K562 (cell line): ENCODE measurements at regions not wholly inside any gene's neighbourhood (a gene's known extent, or its start where the extent isn't known, plus 50 kb on each side); places are given as distances from the start of the nearest gene placed in this dataset.

Source experiments
- ATAC-seq: fragments of 200-7000 bp; cut with Tn5 transposase; 3 replicates; pipeline ENCODE4 v1.9.1; 2020; ENCODE audit warnings: moderate library complexity
- BruUV-seq: library from RNA; stranded (reverse); fragments of 400-500 nt; replicated peaks from 2 replicates; lab custom pipeline; 2021; lab: Mats Ljungman, UMichigan
- CTCF ChIA-PET: fragments of 300-600 bp; formaldehyde crosslinking; extraction: SDS; loops from one replicate; lab custom pipeline; 2021; ENCODE audit warnings: low intra/inter-chr PET ratio; lab: Yijun Ruan, JAX
- POLR2A ChIA-PET: fragments of 300-600, 350-650 bp; sonication (Branson Sonifier 250); formaldehyde crosslinking; extraction: SDS; loops from one replicate; lab custom pipeline; 2021; ENCODE audit warnings: antibody characterized with exemption, inconsistent platforms; lab: Yijun Ruan, JAX
- DNase-seq, 4 experiments: peaks; one replicate each; pipeline versions ENCODE4 v3.0.0 to v3.0.0-alpha.2; 2011 to 2018; ENCODE audit warnings: low spot score in 3 of 4, mixed read lengths in 3 of 4; ENCODE audit errors: extremely low read depth in 1 of 4
- FAIRE-seq: peaks from 2 replicates; lab custom pipeline; 2011; peaks lifted over from hg19 to GRCh38; lab: Jason Lieb, UNC
- H2AFZ ChIP-seq: 2 replicates; pipeline ENCODE4 v1.6.0; 2011; ENCODE audit warnings: low read depth, low read length, control low read depth, inconsistent platforms
- H3K27ac ChIP-seq: fragments of 200-600 bp; 3 replicates; pipeline ENCODE4 v1.8.0; 2011; ENCODE audit warnings: low read depth, mild to moderate bottlenecking, control low read depth, inconsistent platforms, low read length, moderate library complexity, mixed read lengths; ENCODE audit errors: extremely low read depth
- H3K27me3 ChIP-seq, 2 experiments: fragments of 300-600 bp in 1 of 2; 2 replicates in 1 of 2; 3 replicates in 1 of 2; pipeline versions ENCODE4 v1.6.0 to v1.8.0; 2011; ENCODE audit warnings: inconsistent platforms in 2 of 2, low read length in 2 of 2, mild to moderate bottlenecking in 1 of 2, mixed read lengths in 1 of 2, moderate library complexity in 1 of 2; ENCODE audit not compliant: control insufficient read depth in 2 of 2, insufficient read depth in 2 of 2
- H3K36me3 ChIP-seq: fragments of 300-600 bp; 3 replicates; pipeline ENCODE4 v1.8.0; 2011; ENCODE audit warnings: mild to moderate bottlenecking, low read length, inconsistent platforms; ENCODE audit not compliant: control insufficient read depth, insufficient read depth
- H3K4me1 ChIP-seq, 2 experiments: fragments of 200-600 bp in 1 of 2; replicated peaks in 1 of 2; 2 replicates in 1 of 2; 3 replicates in 1 of 2; pipeline versions ENCODE4 v1.5.1 to v1.8.0; 2011; ENCODE audit warnings: inconsistent platforms in 2 of 2, low read length in 2 of 2, mild to moderate bottlenecking in 1 of 2, mixed read lengths in 1 of 2, moderate library complexity in 1 of 2; ENCODE audit not compliant: control insufficient read depth in 2 of 2, insufficient read depth in 2 of 2
- H3K4me2 ChIP-seq: 2 replicates; pipeline ENCODE4 v1.6.1; 2011; ENCODE audit warnings: low read length, control low read depth, inconsistent platforms, mixed read lengths; ENCODE audit not compliant: insufficient read depth
- H3K4me3 ChIP-seq: fragments of 200-600 bp; sonication (generic), shearing (Covaris generic); 2 replicates; pipeline ENCODE4 v1.5.1; 2016; ENCODE audit warnings: control low read depth, inconsistent platforms
- H3K79me2 ChIP-seq: fragments of 200-600 bp; 3 replicates; pipeline ENCODE4 v1.8.0; 2011; ENCODE audit warnings: low read length, inconsistent platforms; ENCODE audit not compliant: control insufficient read depth, insufficient read depth
- H3K9ac ChIP-seq, 2 experiments: 2 replicates each; pipeline versions ENCODE4 v1.6.0 to v1.6.1; 2011; ENCODE audit warnings: low read depth in 2 of 2, low read length in 2 of 2, control low read depth in 1 of 2, inconsistent platforms in 1 of 2, mild to moderate bottlenecking in 1 of 2, mixed read lengths in 1 of 2; ENCODE audit not compliant: insufficient read depth in 1 of 2
- H3K9me1 ChIP-seq: one replicate; pipeline ENCODE4 v1.6.0; 2011; ENCODE audit warnings: inconsistent platforms, mild to moderate bottlenecking, low read length, moderate library complexity; ENCODE audit not compliant: control insufficient read depth, insufficient read depth
- H3K9me3 ChIP-seq: replicated peaks from 2 replicates; pipeline ENCODE4 v1.5.1; 2011; ENCODE audit warnings: low read depth, low read length, inconsistent platforms; ENCODE audit not compliant: control insufficient read depth, insufficient read depth
- H4K20me1 ChIP-seq: replicated peaks from 2 replicates; pipeline ENCODE4 v1.6.1; 2011; ENCODE audit warnings: low read length, inconsistent platforms, mixed read lengths; ENCODE audit not compliant: control insufficient read depth, insufficient read depth
- ATF7 ChIP-seq: fragments of 450-650 bp; IDR thresholded peaks from 2 replicates; pipeline ENCODE4 v1.7.1; 2014; ENCODE audit warnings: mild to moderate bottlenecking, moderate library complexity
- BDP1 ChIP-seq: IDR thresholded peaks from 3 replicates; pipeline ENCODE4 v1.6.1; 2011; ENCODE audit not compliant: insufficient read length, insufficient read depth
- BHLHE40 ChIP-seq: IDR thresholded peaks from 2 replicates; pipeline ENCODE4 v1.6.1; 2011; ENCODE audit warnings: low read length, improper control_type of control experiment
- ELF2 ChIP-seq: fragments of 250-450 bp; sonication (Bioruptor Pico); IDR thresholded peaks from 2 replicates; pipeline ENCODE4 v1.5.0; 2021; ENCODE audit warnings: mild to moderate bottlenecking
- ERF ChIP-seq: fragments of 450-650 bp; formaldehyde crosslinking; IDR thresholded peaks from 2 replicates; pipeline ENCODE4 v1.4.0; 2020; ENCODE audit warnings: mild to moderate bottlenecking, mixed read lengths
- FUS ChIP-seq: fragments of 200-400 bp; formaldehyde crosslinking; optimal IDR thresholded peaks from 2 replicates; pipeline ENCODE3; 2017; ENCODE audit warnings: low read depth, low read length
- HMGN3 ChIP-seq: IDR thresholded peaks from 2 replicates; pipeline ENCODE4 v1.6.1; 2011; ENCODE audit warnings: borderline replicate concordance, low read depth, mild to moderate bottlenecking, mixed read lengths, low read length; ENCODE audit not compliant: insufficient read length; ENCODE audit errors: extremely low read depth
- PHF20 ChIP-seq: fragments of 450-650 bp; IDR thresholded peaks from 2 replicates; pipeline ENCODE4 v1.6.1; 2018; ENCODE audit not compliant: partially characterized antibody
- POLR3A ChIP-seq: IDR thresholded peaks from 2 replicates; pipeline ENCODE4 v1.6.1; 2011; ENCODE audit warnings: borderline replicate concordance, mild to moderate bottlenecking, moderate library complexity; ENCODE audit not compliant: insufficient read length, insufficient read depth; ENCODE audit errors: extremely low read depth
- POU5F1 ChIP-seq: fragments of 150-350 bp; IDR thresholded peaks from 2 replicates; pipeline ENCODE4 v1.6.1; 2014; ENCODE audit warnings: borderline replicate concordance, low read length, low read depth, mild to moderate bottlenecking; ENCODE audit not compliant: partially characterized antibody
- SLC30A9 ChIP-seq: fragments of 250-450 bp; sonication (Bioruptor Pico); IDR thresholded peaks from 2 replicates; pipeline ENCODE4 v1.8.0; 2022; ENCODE audit warnings: mild to moderate bottlenecking, moderate library complexity
- TGIF2 ChIP-seq: sonication (generic); formaldehyde crosslinking; IDR thresholded peaks from 2 replicates; pipeline ENCODE4 v1.8.1; 2022; ENCODE audit warnings: mild to moderate bottlenecking, missing genetic modification reagents, moderate library complexity
- ZNF253 ChIP-seq: fragments of 250-450 bp; sonication (Bioruptor Pico); conservative IDR thresholded peaks from 2 replicates; pipeline ENCODE4 v1.6.1; 2021; ENCODE audit warnings: mild to moderate bottlenecking
- ZNF780A ChIP-seq: fragments of 250-450 bp; sonication (Bioruptor Pico); IDR thresholded peaks from 2 replicates; pipeline ENCODE4 v1.5.0; 2021; ENCODE audit warnings: mild to moderate bottlenecking
- WGBS: fragments of 100-300 bp; shearing (Covaris generic); methylation state at CpG from one replicate; pipeline ENCODE4 v1.1.6; 2016; ENCODE audit warnings: low coverage, mixed read lengths; ENCODE audit not compliant: insufficient coverage; ENCODE audit errors: missing lambda C conversion rate; 5-methylcytosine and 5-hydroxymethylcytosine counted together
- in situ Hi-C: fragments of 300-500 bp; cut with MboI; formaldehyde crosslinking; loops from 4 replicates; pipeline ENCODE4 v1.15.0; 2018; ENCODE audit warnings: inconsistent platforms, mixed read lengths
- intact Hi-C: fragments of 100-400 bp; cut with micrococcal nuclease; formaldehyde crosslinking; loops from 2 replicates; pipeline ENCODE4 v1.14.2; 2022
- TF ChIP-seq, protein P1 (sequence below), 2 experiments: fragments of 450-650 bp; IDR thresholded peaks; 2 replicates each; pipeline ENCODE4 v1.6.1; 2018; ENCODE audit warnings: mild to moderate bottlenecking in 2 of 2, low read depth in 1 of 2; ENCODE audit not compliant: partially characterized antibody in 2 of 2
- TF ChIP-seq, protein P2 (sequence below): fragments of 450-650 bp; IDR thresholded peaks from 2 replicates; pipeline ENCODE4 v1.6.1; 2018; ENCODE audit warnings: mild to moderate bottlenecking, low read depth; ENCODE audit not compliant: partially characterized antibody

DNA sequence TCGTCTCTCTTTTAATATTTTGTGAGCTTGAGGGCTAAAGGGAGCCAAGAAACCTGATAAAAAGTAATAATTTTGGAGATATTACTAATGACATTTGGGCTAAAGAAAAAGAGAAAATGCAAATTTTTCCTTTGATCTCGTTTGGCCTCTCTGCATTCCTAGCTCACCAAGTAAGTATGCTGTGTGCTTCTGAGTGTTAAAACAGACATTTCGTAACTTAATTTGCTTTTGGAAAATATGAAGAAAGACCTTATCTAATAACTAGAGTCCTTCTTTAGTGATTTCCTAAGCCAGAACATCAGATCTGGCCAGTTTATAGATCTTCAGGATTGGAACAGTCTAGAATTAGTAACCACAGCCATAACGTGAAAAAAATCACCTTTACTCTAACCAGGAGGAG is 872.9 kb upstream of the SLC35B3 start (continued):
- TF ChIP-seq, protein P1, sequence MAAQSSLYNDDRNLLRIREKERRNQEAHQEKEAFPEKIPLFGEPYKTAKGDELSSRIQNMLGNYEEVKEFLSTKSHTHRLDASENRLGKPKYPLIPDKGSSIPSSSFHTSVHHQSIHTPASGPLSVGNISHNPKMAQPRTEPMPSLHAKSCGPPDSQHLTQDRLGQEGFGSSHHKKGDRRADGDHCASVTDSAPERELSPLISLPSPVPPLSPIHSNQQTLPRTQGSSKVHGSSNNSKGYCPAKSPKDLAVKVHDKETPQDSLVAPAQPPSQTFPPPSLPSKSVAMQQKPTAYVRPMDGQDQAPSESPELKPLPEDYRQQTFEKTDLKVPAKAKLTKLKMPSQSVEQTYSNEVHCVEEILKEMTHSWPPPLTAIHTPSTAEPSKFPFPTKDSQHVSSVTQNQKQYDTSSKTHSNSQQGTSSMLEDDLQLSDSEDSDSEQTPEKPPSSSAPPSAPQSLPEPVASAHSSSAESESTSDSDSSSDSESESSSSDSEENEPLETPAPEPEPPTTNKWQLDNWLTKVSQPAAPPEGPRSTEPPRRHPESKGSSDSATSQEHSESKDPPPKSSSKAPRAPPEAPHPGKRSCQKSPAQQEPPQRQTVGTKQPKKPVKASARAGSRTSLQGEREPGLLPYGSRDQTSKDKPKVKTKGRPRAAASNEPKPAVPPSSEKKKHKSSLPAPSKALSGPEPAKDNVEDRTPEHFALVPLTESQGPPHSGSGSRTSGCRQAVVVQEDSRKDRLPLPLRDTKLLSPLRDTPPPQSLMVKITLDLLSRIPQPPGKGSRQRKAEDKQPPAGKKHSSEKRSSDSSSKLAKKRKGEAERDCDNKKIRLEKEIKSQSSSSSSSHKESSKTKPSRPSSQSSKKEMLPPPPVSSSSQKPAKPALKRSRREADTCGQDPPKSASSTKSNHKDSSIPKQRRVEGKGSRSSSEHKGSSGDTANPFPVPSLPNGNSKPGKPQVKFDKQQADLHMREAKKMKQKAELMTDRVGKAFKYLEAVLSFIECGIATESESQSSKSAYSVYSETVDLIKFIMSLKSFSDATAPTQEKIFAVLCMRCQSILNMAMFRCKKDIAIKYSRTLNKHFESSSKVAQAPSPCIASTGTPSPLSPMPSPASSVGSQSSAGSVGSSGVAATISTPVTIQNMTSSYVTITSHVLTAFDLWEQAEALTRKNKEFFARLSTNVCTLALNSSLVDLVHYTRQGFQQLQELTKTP (IDR thresholded peaks at IDR 0.05; ENCODE audit: low read depth in 1 of 2, partially characterized antibody in 2 of 2): no peak

DNA sequence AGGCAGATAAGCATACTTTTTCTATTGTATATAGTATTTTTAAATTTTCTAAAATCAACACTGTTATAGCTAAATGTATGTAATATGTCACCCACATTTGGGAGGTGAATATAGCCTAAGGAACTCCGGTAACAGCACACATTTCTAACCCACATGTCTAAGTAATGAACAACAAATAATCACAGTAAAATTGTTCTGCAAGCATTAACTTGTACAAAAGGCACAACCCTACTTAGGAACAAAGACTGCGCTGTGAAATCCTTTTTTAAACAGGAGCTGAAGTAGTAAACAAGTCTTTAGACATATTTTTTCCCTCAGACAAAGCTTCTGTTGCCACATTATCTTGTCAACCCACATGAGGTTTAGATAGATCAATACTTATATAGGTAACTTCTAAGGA is 872.4 kb upstream of the SLC35B3 start:
- Histone ChIP-seq H3K4me3 (no peak overlapping the region), H3K36me3 (no peaks in the 10 kb centered on the region), H3K9me1 (no peaks in the 10 kb centered on the region), H3K27me3 (no peaks in the 10 kb centered on the region), H2AFZ (no peak overlapping the region), H3K9ac (no peak overlapping the region), H3K4me2 (no peak overlapping the region), H3K79me2 (no peaks in the 10 kb centered on the region), H3K9me3 (no peaks in the 10 kb centered on the region), H3K27ac (no peak overlapping the region), H3K4me1 (no peaks in the 10 kb centered on the region), H4K20me1 (no peaks in the 10 kb centered on the region)
- intact Hi-C loops: no loop called here
- in situ Hi-C loops: no loop called here
- FAIRE-seq (no peak), ATAC-seq (no peak), DNase-seq (no peak)
- ChIA-PET POLR2A (no interaction called here), CTCF (no interaction called here)
- TF ChIP-seq ERF: no peak
- no peak for TF ChIP-seq SLC30A9 (CRISPR knock-in tag)
- no peak for TF ChIP-seq HMGN3
- TF ChIP-seq FUS: no peak
- TF ChIP-seq ZNF780A: no peak
- TF ChIP-seq ELF2 (CRISPR knock-in tag): no peak
- TF ChIP-seq PHF20: no peak
- TF ChIP-seq, protein P2, sequence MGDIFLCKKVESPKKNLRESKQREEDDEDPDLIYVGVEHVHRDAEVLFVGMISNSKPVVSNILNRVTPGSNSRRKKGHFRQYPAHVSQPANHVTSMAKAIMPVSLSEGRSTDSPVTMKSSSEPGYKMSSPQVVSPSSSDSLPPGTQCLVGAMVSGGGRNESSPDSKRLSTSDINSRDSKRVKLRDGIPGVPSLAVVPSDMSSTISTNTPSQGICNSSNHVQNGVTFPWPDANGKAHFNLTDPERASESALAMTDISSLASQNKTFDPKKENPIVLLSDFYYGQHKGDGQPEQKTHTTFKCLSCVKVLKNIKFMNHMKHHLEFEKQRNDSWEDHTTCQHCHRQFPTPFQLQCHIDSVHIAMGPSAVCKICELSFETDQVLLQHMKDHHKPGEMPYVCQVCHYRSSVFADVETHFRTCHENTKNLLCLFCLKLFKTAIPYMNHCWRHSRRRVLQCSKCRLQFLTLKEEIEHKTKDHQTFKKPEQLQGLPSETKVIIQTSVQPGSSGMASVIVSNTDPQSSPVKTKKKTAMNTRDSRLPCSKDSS: no peak
- TF ChIP-seq BHLHE40: no peak
- no peak for TF ChIP-seq POLR3A
- TF ChIP-seq POU5F1: no peak
- TF ChIP-seq BDP1: no peak
- TF ChIP-seq ATF7: no peak
- TF ChIP-seq ZNF253 (CRISPR knock-in tag): no peak
- no peak for TF ChIP-seq TGIF2
- no TSS peak for BruUV-seq
- WGBS: 0% methylated on average over 2 of the region's 2 CpGs
